ENCODE measurements at regions not wholly inside any gene's neighbourhood (a gene's known extent, or its start where the extent isn't known, plus 50 kb on each side); places are given as distances from the start of the nearest gene placed in this dataset.

DNA sequence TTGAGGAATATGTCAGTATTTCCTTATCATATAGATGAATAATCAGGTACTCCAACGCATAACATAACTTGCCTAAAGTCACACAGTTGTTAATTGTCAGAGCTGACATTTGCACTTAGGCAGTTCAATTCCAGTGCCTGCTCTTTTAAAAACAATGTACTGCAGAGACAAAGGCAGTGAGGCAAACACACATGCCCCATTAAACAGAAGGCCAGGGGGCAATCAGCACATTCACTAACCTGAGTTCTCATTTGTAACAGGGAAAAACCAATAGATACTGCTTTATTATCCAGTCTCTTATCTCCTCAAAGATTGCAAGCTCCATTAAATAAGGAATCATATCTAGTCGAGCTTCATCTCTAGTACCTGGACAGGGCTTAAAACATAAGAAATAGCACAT is 1017.4 kb downstream of the SQOR start:
- Histone ChIP-seq H3K4me1 (ENCODE audit: low read depth) (no peaks in the 10 kb centered on the region), H3K9me3 (ENCODE audit: low read depth) (no peaks in the 10 kb centered on the region), H3K27me3 (no peaks in the 10 kb centered on the region), H3K27ac (no peak overlapping the region), H3K36me3 (no peaks in the 10 kb centered on the region), H3K4me3 (no peak overlapping the region)
- DNase-seq (ENCODE audit: low read depth in 1 of 2, low spot score in 1 of 2): no peak
- TF ChIP-seq, protein P1, sequence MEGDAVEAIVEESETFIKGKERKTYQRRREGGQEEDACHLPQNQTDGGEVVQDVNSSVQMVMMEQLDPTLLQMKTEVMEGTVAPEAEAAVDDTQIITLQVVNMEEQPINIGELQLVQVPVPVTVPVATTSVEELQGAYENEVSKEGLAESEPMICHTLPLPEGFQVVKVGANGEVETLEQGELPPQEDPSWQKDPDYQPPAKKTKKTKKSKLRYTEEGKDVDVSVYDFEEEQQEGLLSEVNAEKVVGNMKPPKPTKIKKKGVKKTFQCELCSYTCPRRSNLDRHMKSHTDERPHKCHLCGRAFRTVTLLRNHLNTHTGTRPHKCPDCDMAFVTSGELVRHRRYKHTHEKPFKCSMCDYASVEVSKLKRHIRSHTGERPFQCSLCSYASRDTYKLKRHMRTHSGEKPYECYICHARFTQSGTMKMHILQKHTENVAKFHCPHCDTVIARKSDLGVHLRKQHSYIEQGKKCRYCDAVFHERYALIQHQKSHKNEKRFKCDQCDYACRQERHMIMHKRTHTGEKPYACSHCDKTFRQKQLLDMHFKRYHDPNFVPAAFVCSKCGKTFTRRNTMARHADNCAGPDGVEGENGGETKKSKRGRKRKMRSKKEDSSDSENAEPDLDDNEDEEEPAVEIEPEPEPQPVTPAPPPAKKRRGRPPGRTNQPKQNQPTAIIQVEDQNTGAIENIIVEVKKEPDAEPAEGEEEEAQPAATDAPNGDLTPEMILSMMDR (IDR thresholded peaks at IDR 0.05; ENCODE audit: low read depth, low read length): no peak

DNA sequence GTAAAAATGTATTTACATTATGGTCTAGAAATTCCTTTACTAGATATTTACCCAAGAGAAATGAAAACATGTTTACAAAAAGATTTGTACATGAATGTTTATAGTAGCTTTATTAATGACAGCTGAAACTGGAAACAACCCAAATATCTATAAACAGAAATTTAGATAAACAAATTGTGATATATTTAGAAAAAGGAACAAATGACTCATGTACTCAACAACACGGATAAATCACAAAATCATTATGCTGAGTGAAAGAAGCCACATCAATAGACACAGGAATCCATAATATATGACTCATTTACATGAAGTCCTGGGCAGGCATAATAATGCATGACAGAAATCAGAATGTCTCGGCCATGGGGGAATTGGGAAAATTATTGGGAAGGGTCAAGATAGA is 1020.2 kb downstream of the SQOR start:
- DNase-seq (ENCODE audit: low read depth in 1 of 2, low spot score in 1 of 2): no peak
- Histone ChIP-seq H3K36me3 (no peaks in the 10 kb centered on the region), H3K9me3 (ENCODE audit: low read depth) (no peaks in the 10 kb centered on the region), H3K4me3 (no peak overlapping the region), H3K4me1 (ENCODE audit: low read depth) (no peaks in the 10 kb centered on the region), H3K27me3 (no peaks in the 10 kb centered on the region), H3K27ac (no peak overlapping the region)
- TF ChIP-seq, protein P1 (IDR thresholded peaks at IDR 0.05; ENCODE audit: low read depth, low read length): no peak

DNA sequence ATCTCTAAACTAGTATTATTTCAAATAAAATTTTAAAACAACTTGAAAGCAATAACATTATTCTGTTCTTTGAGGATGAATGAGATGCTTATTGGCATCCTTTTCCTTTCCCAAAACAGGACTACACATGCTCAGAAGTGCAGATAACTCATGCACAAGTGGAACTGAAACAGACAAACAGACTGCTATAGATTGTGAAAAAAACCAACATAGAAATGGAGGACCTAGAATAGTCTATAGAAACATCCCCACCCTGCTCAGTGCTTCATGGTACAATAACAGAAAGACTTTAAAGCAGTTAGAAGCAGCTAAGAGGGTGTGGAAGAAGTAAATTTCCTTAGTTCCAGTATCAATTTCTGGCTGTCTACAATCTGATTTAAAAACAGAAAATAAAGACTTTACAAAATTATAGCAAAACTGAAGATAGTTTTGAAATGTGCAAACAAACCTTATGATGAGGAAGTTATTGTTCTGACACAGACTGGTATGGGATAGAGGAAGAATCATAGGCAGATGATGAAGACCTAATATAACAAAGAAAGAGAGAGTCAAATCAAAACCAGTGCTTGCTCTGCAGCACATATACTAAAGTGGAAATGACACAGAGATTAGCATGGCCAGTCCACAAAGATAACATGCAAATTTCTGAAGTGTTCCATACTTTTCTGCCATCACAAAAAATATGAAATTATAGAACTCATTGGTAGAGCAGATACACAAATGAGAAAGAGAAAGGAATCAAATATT is 1025.4 kb downstream of the SQOR start:
- no peaks in the 10 kb centered on the region for H3K4me1 ChIP-seq (ENCODE audit: low read depth)
- H3K27ac ChIP-seq: no peak overlapping the region
- H3K4me3 ChIP-seq: no peak overlapping the region
- H3K36me3 ChIP-seq: no peaks in the 10 kb centered on the region
- no peaks in the 10 kb centered on the region for H3K27me3 ChIP-seq
- TF ChIP-seq, protein P1 (IDR thresholded peaks at IDR 0.05; ENCODE audit: low read depth, low read length): no peak
- no peaks in the 10 kb centered on the region for H3K9me3 ChIP-seq (ENCODE audit: low read depth)
- no peak for DNase-seq (ENCODE audit: low read depth in 1 of 2, low spot score in 1 of 2)

DNA sequence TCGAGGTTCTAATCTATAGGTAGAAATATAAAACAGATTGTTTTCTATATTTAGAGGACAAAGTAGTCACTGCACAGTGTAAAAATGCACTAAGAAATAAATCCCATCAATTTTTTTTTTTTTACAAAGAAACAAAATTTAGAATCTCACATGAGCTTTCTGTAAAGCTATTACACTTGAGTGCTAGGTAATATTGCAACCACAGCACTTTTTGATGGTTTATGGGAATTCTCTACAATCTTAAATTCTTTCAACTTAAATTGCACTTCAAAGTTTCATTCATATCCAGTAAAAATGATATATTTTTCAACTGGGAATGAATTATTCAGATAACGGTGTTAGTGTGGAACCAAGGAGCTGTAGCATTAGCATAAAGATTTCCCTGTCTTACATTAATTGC is 1035.4 kb downstream of the SQOR start:
- Histone ChIP-seq H3K4me3 (no peak overlapping the region), H3K36me3 (no peaks in the 10 kb centered on the region), H3K27ac (no peak overlapping the region), H3K9me3 (ENCODE audit: low read depth) (no peaks in the 10 kb centered on the region), H3K4me1 (ENCODE audit: low read depth) (no peaks in the 10 kb centered on the region), H3K27me3 (no peaks in the 10 kb centered on the region)
- no peak for DNase-seq (ENCODE audit: low read depth in 1 of 2, low spot score in 1 of 2)
- TF ChIP-seq, protein P1 (IDR thresholded peaks at IDR 0.05; ENCODE audit: low read depth, low read length): no peak

DNA sequence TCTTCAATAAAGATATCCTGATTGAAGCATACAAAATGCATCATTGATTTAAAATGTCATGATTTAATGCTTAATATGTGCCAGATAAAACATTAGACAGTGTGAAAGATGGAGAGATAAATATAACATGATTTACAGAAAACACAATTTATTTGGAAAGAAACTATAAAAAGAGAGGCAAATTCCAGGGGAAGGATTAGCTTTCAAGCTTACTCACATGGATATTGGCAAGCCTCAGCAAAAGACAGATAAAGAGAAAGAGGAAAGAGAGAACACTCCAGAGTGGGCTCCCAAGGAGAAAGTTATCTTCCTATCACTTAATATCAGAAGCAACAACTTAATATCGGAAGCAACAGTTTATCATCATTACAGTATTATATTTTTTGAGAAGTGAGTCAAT is 1036.5 kb downstream of the SQOR start:
- DNase-seq (ENCODE audit: low read depth in 1 of 2, low spot score in 1 of 2): no peak

More for the DNA sequence above, 1036.5 kb downstream of the SQOR start:
- H3K4me3 ChIP-seq: no peak overlapping the region
- H3K27ac ChIP-seq: no peak overlapping the region
- no peaks in the 10 kb centered on the region for H3K27me3 ChIP-seq
- H3K36me3 ChIP-seq: no peaks in the 10 kb centered on the region
- H3K9me3 ChIP-seq (ENCODE audit: low read depth): no peaks in the 10 kb centered on the region
- H3K4me1 ChIP-seq (ENCODE audit: low read depth): no peaks in the 10 kb centered on the region
- TF ChIP-seq, protein P1 (IDR thresholded peaks at IDR 0.05; ENCODE audit: low read depth, low read length): no peak
